ENCODE measurements at regions not wholly inside any gene's neighbourhood (a gene's known extent, or its start where the extent isn't known, plus 50 kb on each side); places are given as distances from the start of the nearest gene placed in this dataset.

DNA sequence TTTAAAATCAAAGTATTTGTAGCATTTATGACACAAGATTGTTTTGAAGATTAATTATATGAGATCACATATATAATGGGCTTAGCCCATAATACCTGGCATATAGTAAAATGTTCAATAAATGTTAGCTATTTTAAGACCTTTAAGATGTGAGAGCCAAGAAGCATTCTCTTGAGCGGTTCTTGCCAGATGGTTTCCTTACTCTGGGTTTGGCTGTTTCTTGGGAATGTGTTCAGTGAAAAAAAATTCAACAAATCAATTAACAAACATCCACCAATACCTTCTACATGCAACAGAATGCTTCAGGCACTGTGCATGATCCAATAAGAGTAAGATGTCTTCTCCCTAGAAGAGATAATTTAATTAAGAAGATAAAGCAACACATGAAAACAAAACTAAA, 230.4 kb downstream of the CMPK2 start:
- peaks cover 85% of the 10 kb centered on the region for H3K9me3 Mint-ChIP-seq
- DNase-seq (ENCODE audit: low spot score) (no peak), ATAC-seq (no peak)
- ChIA-PET POLR2A (no interaction called here), CTCF (no interaction called here)
- no peaks in the 10 kb centered on the region for H3K4me1 Mint-ChIP-seq
- peaks cover 4% of the 10 kb centered on the region; the same call in 1 of the 2 replicates for H3K27me3 Mint-ChIP-seq (ENCODE audit: low read depth)
- TF ChIP-seq CBFB (CRISPR knock-in tag; IDR thresholded peaks at IDR 0.05; ENCODE audit: low read depth) (no peak), ATF2 (CRISPR knock-in tag; IDR thresholded peaks at IDR 0.05; ENCODE audit: borderline replicate concordance, low read depth) (no peak), NR2C2 (CRISPR knock-in tag; IDR thresholded peaks at IDR 0.05) (no peak), NR1H2 (CRISPR knock-in tag; IDR thresholded peaks at IDR 0.05) (no peak), ZNF423 (CRISPR knock-in tag; IDR thresholded peaks at IDR 0.05) (no peak), OVOL2 (CRISPR knock-in tag; IDR thresholded peaks at IDR 0.05; ENCODE audit: borderline replicate concordance) (no peak), JUN (CRISPR knock-in tag; IDR thresholded peaks at IDR 0.05) (no peak), PREB (CRISPR knock-in tag; IDR thresholded peaks at IDR 0.05; ENCODE audit: borderline replicate concordance) (no peak)
- TF ChIP-seq, protein P1, sequence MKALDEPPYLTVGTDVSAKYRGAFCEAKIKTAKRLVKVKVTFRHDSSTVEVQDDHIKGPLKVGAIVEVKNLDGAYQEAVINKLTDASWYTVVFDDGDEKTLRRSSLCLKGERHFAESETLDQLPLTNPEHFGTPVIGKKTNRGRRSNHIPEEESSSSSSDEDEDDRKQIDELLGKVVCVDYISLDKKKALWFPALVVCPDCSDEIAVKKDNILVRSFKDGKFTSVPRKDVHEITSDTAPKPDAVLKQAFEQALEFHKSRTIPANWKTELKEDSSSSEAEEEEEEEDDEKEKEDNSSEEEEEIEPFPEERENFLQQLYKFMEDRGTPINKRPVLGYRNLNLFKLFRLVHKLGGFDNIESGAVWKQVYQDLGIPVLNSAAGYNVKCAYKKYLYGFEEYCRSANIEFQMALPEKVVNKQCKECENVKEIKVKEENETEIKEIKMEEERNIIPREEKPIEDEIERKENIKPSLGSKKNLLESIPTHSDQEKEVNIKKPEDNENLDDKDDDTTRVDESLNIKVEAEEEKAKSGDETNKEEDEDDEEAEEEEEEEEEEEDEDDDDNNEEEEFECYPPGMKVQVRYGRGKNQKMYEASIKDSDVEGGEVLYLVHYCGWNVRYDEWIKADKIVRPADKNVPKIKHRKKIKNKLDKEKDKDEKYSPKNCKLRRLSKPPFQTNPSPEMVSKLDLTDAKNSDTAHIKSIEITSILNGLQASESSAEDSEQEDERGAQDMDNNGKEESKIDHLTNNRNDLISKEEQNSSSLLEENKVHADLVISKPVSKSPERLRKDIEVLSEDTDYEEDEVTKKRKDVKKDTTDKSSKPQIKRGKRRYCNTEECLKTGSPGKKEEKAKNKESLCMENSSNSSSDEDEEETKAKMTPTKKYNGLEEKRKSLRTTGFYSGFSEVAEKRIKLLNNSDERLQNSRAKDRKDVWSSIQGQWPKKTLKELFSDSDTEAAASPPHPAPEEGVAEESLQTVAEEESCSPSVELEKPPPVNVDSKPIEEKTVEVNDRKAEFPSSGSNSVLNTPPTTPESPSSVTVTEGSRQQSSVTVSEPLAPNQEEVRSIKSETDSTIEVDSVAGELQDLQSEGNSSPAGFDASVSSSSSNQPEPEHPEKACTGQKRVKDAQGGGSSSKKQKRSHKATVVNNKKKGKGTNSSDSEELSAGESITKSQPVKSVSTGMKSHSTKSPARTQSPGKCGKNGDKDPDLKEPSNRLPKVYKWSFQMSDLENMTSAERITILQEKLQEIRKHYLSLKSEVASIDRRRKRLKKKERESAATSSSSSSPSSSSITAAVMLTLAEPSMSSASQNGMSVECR (CRISPR knock-in tag; IDR thresholded peaks at IDR 0.05; ENCODE audit: borderline replicate concordance): no peak
- TF ChIP-seq, protein P2, sequence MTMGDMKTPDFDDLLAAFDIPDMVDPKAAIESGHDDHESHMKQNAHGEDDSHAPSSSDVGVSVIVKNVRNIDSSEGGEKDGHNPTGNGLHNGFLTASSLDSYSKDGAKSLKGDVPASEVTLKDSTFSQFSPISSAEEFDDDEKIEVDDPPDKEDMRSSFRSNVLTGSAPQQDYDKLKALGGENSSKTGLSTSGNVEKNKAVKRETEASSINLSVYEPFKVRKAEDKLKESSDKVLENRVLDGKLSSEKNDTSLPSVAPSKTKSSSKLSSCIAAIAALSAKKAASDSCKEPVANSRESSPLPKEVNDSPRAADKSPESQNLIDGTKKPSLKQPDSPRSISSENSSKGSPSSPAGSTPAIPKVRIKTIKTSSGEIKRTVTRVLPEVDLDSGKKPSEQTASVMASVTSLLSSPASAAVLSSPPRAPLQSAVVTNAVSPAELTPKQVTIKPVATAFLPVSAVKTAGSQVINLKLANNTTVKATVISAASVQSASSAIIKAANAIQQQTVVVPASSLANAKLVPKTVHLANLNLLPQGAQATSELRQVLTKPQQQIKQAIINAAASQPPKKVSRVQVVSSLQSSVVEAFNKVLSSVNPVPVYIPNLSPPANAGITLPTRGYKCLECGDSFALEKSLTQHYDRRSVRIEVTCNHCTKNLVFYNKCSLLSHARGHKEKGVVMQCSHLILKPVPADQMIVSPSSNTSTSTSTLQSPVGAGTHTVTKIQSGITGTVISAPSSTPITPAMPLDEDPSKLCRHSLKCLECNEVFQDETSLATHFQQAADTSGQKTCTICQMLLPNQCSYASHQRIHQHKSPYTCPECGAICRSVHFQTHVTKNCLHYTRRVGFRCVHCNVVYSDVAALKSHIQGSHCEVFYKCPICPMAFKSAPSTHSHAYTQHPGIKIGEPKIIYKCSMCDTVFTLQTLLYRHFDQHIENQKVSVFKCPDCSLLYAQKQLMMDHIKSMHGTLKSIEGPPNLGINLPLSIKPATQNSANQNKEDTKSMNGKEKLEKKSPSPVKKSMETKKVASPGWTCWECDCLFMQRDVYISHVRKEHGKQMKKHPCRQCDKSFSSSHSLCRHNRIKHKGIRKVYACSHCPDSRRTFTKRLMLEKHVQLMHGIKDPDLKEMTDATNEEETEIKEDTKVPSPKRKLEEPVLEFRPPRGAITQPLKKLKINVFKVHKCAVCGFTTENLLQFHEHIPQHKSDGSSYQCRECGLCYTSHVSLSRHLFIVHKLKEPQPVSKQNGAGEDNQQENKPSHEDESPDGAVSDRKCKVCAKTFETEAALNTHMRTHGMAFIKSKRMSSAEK (CRISPR knock-in tag; IDR thresholded peaks at IDR 0.05; ENCODE audit: borderline replicate concordance): no peak
- TF ChIP-seq, protein P3, sequence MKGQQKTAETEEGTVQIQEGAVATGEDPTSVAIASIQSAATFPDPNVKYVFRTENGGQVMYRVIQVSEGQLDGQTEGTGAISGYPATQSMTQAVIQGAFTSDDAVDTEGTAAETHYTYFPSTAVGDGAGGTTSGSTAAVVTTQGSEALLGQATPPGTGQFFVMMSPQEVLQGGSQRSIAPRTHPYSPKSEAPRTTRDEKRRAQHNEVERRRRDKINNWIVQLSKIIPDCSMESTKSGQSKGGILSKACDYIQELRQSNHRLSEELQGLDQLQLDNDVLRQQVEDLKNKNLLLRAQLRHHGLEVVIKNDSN (CRISPR knock-in tag; IDR thresholded peaks at IDR 0.05): no peak
- H3K27ac Mint-ChIP-seq: no peak overlapping the region
- H3K36me3 Mint-ChIP-seq: peaks cover 67% of the 10 kb centered on the region
- H3K4me3 Mint-ChIP-seq: no peak overlapping the region

GRCh38 chr2:6637330-6637729, 228.4 kb downstream of the CMPK2 start:
- H3K4me3 Mint-ChIP-seq: no peak overlapping the region
- no peaks in the 10 kb centered on the region for H3K4me1 Mint-ChIP-seq
- H3K27ac Mint-ChIP-seq: no peak overlapping the region
- peaks cover 64% of the 10 kb centered on the region for H3K36me3 Mint-ChIP-seq
- TF ChIP-seq E2F4 (CRISPR knock-in tag; IDR thresholded peaks at IDR 0.05; ENCODE audit: borderline replicate concordance, low read depth): no peak
- TF ChIP-seq ATF2 (CRISPR knock-in tag; IDR thresholded peaks at IDR 0.05; ENCODE audit: borderline replicate concordance, low read depth): no peak
- no peak for TF ChIP-seq CREM (CRISPR knock-in tag; IDR thresholded peaks at IDR 0.05)
- no peak for TF ChIP-seq NR2C2 (CRISPR knock-in tag; IDR thresholded peaks at IDR 0.05)
- no peak for TF ChIP-seq TEAD1 (CRISPR knock-in tag; IDR thresholded peaks at IDR 0.05)
- TF ChIP-seq TEAD4 (CRISPR knock-in tag; IDR thresholded peaks at IDR 0.05): no peak
- H3K27me3 Mint-ChIP-seq (ENCODE audit: low read depth): peaks cover 4% of the 10 kb centered on the region; the same call in 1 of the 2 replicates
- H3K9me3 Mint-ChIP-seq: peaks cover 78% of the 10 kb centered on the region
- ATAC-seq: no peak
- DNase-seq (ENCODE audit: low spot score): no peak
- ChIA-PET CTCF (no interaction called here), POLR2A (no interaction called here)

Measured in WTC11 (cell line).